HCT116 (cell line): ENCODE measurements at regions not wholly inside any gene's neighbourhood (a gene's known extent, or its start where the extent isn't known, plus 50 kb on each side); places are given as distances from the start of the nearest gene placed in this dataset.

ENCODE experiments used
- ATAC-seq: fragments of 200-7000 bp; cut with Tn5 transposase; 2 replicates; pipeline ENCODE4 v1.9.1; 2020; ENCODE audit warnings: mild to moderate bottlenecking, moderate library complexity
- BruUV-seq: library from RNA; stranded (reverse); fragments of 400-500 nt; replicated peaks from 2 replicates; lab custom pipeline; 2021; lab: Mats Ljungman, UMichigan
- CTCF ChIA-PET: fragments of 300-600 bp; sonication (Branson Sonifier 250); formaldehyde crosslinking; loops from one replicate; lab custom pipeline; 2021; ENCODE audit warnings: antibody characterized with exemption; lab: Charles Lee
- POLR2A ChIA-PET: fragments of 300-600, 350-600 bp; sonication (Branson Sonifier 250); formaldehyde crosslinking; loops from one replicate; lab custom pipeline; 2021; ENCODE audit warnings: antibody characterized with exemption; lab: Charles Lee
- RAD21 ChIA-PET, 2 experiments: fragments of 300-600 bp; sonication (Branson Sonifier 250); formaldehyde crosslinking; loops; one replicate each; lab custom pipeline; 2023; ENCODE audit warnings: low total read pairs in 2 of 2; ENCODE audit not compliant: uncharacterized antibody in 2 of 2, unreplicated experiment in 2 of 2, low non-redundant PET in 1 of 2; lab: Charles Lee
- DNase-seq: peaks from one replicate; pipeline ENCODE4 v3.0.0-alpha.2; 2010; ENCODE audit warnings: low read depth, low spot score
- H2AFZ ChIP-seq: fragments of 200-600 bp; shearing (Covaris generic), sonication (generic); 2 replicates; pipeline ENCODE4 v1.6.1; 2017; ENCODE audit warnings: low read depth, mixed run types, mixed read lengths, antibody characterized with exemption, low read length; ENCODE audit not compliant: poor library complexity, severe bottlenecking
- H3K27ac ChIP-seq: 2 replicates; pipeline ENCODE4 v1.5.1; 2012; ENCODE audit warnings: low read depth, low read length
- H3K27me3 ChIP-seq: fragments of 200-600 bp; sonication (generic); 2 replicates; pipeline ENCODE4 v1.6.1; 2016; ENCODE audit warnings: mixed run types, low read length, mixed read lengths; ENCODE audit not compliant: insufficient read depth
- H3K36me3 ChIP-seq, 2 experiments: fragments of 200-500 bp in 1 of 2; fragments of 200-600 bp in 1 of 2; sonication (Bioruptor generic) in 1 of 2; sonication (generic) in 1 of 2; 2 replicates each; pipeline versions ENCODE4 v1.5.1 to v1.6.1; 2014 to 2016; ENCODE audit warnings: low read length in 2 of 2, inconsistent platforms in 1 of 2, mixed read lengths in 1 of 2, mixed run types in 1 of 2; ENCODE audit not compliant: insufficient read depth in 2 of 2, control insufficient read depth in 1 of 2
- H3K4me1 ChIP-seq, 2 experiments: fragments of 200-600 bp in 1 of 2; sonication (generic) in 1 of 2; 2 replicates each; pipeline versions ENCODE4 v1.5.1 to v1.6.1; 2012 to 2017; ENCODE audit warnings: low read length in 2 of 2, inconsistent platforms in 1 of 2, mild to moderate bottlenecking in 1 of 2, mixed read lengths in 1 of 2, mixed run types in 1 of 2, moderate library complexity in 1 of 2; ENCODE audit not compliant: insufficient read depth in 2 of 2, control insufficient read depth in 1 of 2
- H3K4me2 ChIP-seq: fragments of 200-600 bp; sonication (generic); 2 replicates; pipeline ENCODE4 v1.6.1; 2017; ENCODE audit warnings: mixed run types, low read length, mixed read lengths
- H3K4me3 ChIP-seq, 2 experiments: fragments of 200-600 bp in 1 of 2; sonication (generic) in 1 of 2; replicated peaks in 1 of 2; 2 replicates each; pipeline ENCODE4 v1.5.1; 2011 to 2016; ENCODE audit warnings: low read length in 2 of 2, control low read depth in 1 of 2, low read depth in 1 of 2, mild to moderate bottlenecking in 1 of 2, mixed read lengths in 1 of 2, mixed run types in 1 of 2
- H3K79me2 ChIP-seq: fragments of 200-600 bp; sonication (generic); 2 replicates; pipeline ENCODE4 v1.6.1; 2017; ENCODE audit warnings: mild to moderate bottlenecking, mixed run types, low read length, moderate library complexity, mixed read lengths; ENCODE audit not compliant: insufficient read depth
- H3K9ac ChIP-seq: fragments of 200-600 bp; sonication (generic); 2 replicates; pipeline ENCODE4 v1.6.1; 2016; ENCODE audit warnings: low read length, mixed read lengths
- H3K9me2 ChIP-seq: fragments of 200-600 bp; sonication (generic), shearing (Covaris generic); 2 replicates; pipeline ENCODE4 v1.6.1; 2017; ENCODE audit warnings: mixed run types, mild to moderate bottlenecking, moderate library complexity; ENCODE audit not compliant: insufficient read depth
- H3K9me3 ChIP-seq, 2 experiments: fragments of 200-500 bp in 1 of 2; fragments of 200-600 bp in 1 of 2; sonication (Bioruptor generic) in 1 of 2; sonication (generic) in 1 of 2; 2 replicates each; pipeline ENCODE4 v1.6.1; 2014 to 2017; ENCODE audit warnings: low read length in 2 of 2, mixed read lengths in 2 of 2, inconsistent platforms in 1 of 2, low read depth in 1 of 2, mild to moderate bottlenecking in 1 of 2, mixed run types in 1 of 2, moderate library complexity in 1 of 2; ENCODE audit not compliant: control insufficient read depth in 1 of 2, insufficient read depth in 1 of 2
- H4K20me1 ChIP-seq: fragments of 200-600 bp; sonication (generic), shearing (Covaris generic); 2 replicates; pipeline ENCODE4 v1.6.1; 2017; ENCODE audit warnings: mixed run types, mild to moderate bottlenecking, moderate library complexity; ENCODE audit not compliant: insufficient read depth
- EGR1 ChIP-seq: IDR thresholded peaks from 2 replicates; pipeline ENCODE4 v1.6.1; 2012; ENCODE audit warnings: low read depth
- EZH2 ChIP-seq: fragments of 200-600 bp; sonication (generic); IDR thresholded peaks from 2 replicates; pipeline ENCODE4 v1.6.1; 2017; ENCODE audit warnings: antibody characterized with exemption, mixed run types
- EZH2phosphoT487 ChIP-seq: fragments of 200-600 bp; IDR thresholded peaks from 2 replicates; pipeline ENCODE4 v1.6.1; 2018; ENCODE audit warnings: antibody characterized with exemption, borderline replicate concordance
- POLR2AphosphoS5 ChIP-seq: IDR thresholded peaks from 2 replicates; pipeline ENCODE4 v1.6.1; 2011; ENCODE audit warnings: mild to moderate bottlenecking, low read depth, low read length, moderate library complexity
- SIN3A ChIP-seq: IDR thresholded peaks from 2 replicates; pipeline ENCODE4 v1.6.1; 2012; ENCODE audit warnings: low read depth
- SP1 ChIP-seq: IDR thresholded peaks from 2 replicates; pipeline ENCODE4 v1.6.1; 2012; ENCODE audit warnings: low read depth
- SRF ChIP-seq: IDR thresholded peaks from 2 replicates; pipeline ENCODE4 v1.6.1; 2012; ENCODE audit warnings: low read depth
- TCF7L2 ChIP-seq: IDR thresholded peaks from 2 replicates; pipeline ENCODE4 v1.7.0; 2011; ENCODE audit warnings: borderline replicate concordance, inconsistent platforms; ENCODE audit not compliant: insufficient read depth, insufficient read length; ENCODE audit errors: extremely low read depth
- intact Hi-C: fragments of 100-400 bp; cut with micrococcal nuclease; formaldehyde crosslinking; loops from 2 replicates; pipeline ENCODE4 v1.10.0; 2022
- TF ChIP-seq, protein P1 (sequence below): IDR thresholded peaks from 2 replicates; pipeline ENCODE4 v1.6.1; 2011; ENCODE audit warnings: mild to moderate bottlenecking, low read length, moderate library complexity; ENCODE audit not compliant: insufficient replicate concordance; ENCODE audit errors: extremely low read depth
- TF ChIP-seq, protein P2 (sequence below): IDR thresholded peaks from 2 replicates; pipeline ENCODE4 v1.6.1; 2012

DNA sequence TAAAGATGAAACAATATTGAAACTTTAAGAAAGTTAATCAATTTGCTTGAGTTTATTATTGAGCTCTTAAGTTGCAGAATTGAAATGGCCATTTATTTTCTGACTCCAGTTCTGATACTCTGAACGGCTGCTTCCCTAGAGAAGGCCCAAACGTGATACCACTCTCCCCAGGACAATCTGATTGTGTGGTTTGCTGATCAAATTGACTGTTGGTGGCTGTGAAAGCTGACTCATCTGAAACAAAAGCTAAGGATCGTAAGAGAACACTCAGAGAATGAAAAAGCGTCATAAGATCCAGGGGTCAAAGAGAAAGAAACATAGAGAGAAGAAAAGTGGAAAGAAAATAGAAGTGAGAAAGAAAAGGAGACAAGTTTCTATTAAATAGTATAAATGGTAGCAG lies 147.2 kb downstream of the IZUMO3 start:
- ATAC-seq (no peak), DNase-seq (no peak)
- no peak overlapping the region for H2AFZ ChIP-seq
- no peak overlapping the region for H3K9ac ChIP-seq
- H3K4me2 ChIP-seq: no peak overlapping the region
- TF ChIP-seq, protein P1, sequence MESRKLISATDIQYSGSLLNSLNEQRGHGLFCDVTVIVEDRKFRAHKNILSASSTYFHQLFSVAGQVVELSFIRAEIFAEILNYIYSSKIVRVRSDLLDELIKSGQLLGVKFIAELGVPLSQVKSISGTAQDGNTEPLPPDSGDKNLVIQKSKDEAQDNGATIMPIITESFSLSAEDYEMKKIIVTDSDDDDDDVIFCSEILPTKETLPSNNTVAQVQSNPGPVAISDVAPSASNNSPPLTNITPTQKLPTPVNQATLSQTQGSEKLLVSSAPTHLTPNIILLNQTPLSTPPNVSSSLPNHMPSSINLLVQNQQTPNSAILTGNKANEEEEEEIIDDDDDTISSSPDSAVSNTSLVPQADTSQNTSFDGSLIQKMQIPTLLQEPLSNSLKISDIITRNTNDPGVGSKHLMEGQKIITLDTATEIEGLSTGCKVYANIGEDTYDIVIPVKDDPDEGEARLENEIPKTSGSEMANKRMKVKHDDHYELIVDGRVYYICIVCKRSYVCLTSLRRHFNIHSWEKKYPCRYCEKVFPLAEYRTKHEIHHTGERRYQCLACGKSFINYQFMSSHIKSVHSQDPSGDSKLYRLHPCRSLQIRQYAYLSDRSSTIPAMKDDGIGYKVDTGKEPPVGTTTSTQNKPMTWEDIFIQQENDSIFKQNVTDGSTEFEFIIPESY: no peak
- TF ChIP-seq EZH2 (no peak), EZH2phosphoT487 (no peak), EGR1 (no peak), SP1 (no peak), POLR2AphosphoS5 (no peak), SRF (no peak)
- TF ChIP-seq, protein P2, sequence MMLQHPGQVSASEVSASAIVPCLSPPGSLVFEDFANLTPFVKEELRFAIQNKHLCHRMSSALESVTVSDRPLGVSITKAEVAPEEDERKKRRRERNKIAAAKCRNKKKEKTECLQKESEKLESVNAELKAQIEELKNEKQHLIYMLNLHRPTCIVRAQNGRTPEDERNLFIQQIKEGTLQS: no peak
- no peaks in the 10 kb centered on the region for H3K9me2 ChIP-seq
- ChIA-PET POLR2A (no interaction called here), RAD21 (no interaction called here), CTCF (no interaction called here)
- BruUV-seq: no TSS peak
- H3K4me1 ChIP-seq: no peaks in the 10 kb centered on the region
- H4K20me1 ChIP-seq: no peaks in the 10 kb centered on the region
- H3K27me3 ChIP-seq: no peaks in the 10 kb centered on the region
- no peak overlapping the region for H3K27ac ChIP-seq
- intact Hi-C loops: no loop called here
- no peak overlapping the region for H3K4me3 ChIP-seq
- no peaks in the 10 kb centered on the region for H3K79me2 ChIP-seq
- peaks cover 3 to 32% of the 10 kb centered on the region in 2 experiments; a peak in 2 of 4 replicates for H3K9me3 ChIP-seq
- H3K36me3 ChIP-seq: no peaks in the 10 kb centered on the region

DNA sequence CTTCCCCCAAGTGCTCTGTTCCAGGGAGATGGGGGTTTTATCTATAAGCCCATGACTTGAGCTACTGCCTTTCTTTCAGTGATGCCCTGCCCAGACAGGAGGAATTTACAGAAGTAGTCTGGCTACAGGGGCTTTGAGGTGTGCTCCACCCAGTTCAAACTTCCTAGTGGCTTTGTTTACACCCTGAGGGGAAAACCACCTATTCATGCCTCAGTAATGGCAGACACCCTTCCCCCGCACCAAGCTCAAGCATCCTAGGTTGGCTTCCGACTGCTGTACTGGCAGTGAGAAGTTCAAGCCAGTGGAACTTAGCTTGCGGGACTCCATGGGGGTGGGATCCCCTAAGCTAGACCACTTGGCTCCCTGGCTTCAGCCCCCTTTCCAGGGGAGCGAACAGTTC lies 154.6 kb downstream of the IZUMO3 start:
- no peaks in the 10 kb centered on the region for H3K27me3 ChIP-seq
- BruUV-seq: no TSS peak
- H3K27ac ChIP-seq: no peak overlapping the region
- no peaks in the 10 kb centered on the region for H3K9me2 ChIP-seq
- H3K36me3 ChIP-seq: no peaks in the 10 kb centered on the region
- ChIA-PET POLR2A (no interaction called here), CTCF (no interaction called here), RAD21 (no interaction called here)
- no peaks in the 10 kb centered on the region for H4K20me1 ChIP-seq
- DNase-seq: no peak
- no peak for TF ChIP-seq TCF7L2
- no peak for TF ChIP-seq SIN3A
- H3K9ac ChIP-seq: no peak overlapping the region
- H2AFZ ChIP-seq: no peak overlapping the region
- intact Hi-C loops: no loop called here
- H3K9me3 ChIP-seq: peaks cover 0 to 5% of the 10 kb centered on the region in 2 experiments; a peak in 1 of 4 replicates
- H3K79me2 ChIP-seq: no peaks in the 10 kb centered on the region
- no peaks in the 10 kb centered on the region for H3K4me1 ChIP-seq
- no peak overlapping the region for H3K4me3 ChIP-seq
- ATAC-seq: no peak
- H3K4me2 ChIP-seq: no peak overlapping the region
